GM12878 (cell line): ENCODE measurements at regions not wholly inside any gene's neighbourhood (a gene's known extent, or its start where the extent isn't known, plus 50 kb on each side); places are given as distances from the start of the nearest gene placed in this dataset.

Experiments
- ATAC-seq: fragments of 200-7000 bp; cut with Tn5 transposase; 3 replicates; pipeline ENCODE4 v1.9.1; 2020; ENCODE audit warnings: mild to moderate bottlenecking, moderate library complexity
- BruUV-seq: library from RNA; stranded (reverse); fragments of 400-500 nt; replicated peaks from 2 replicates; lab custom pipeline; 2021; lab: Mats Ljungman, UMichigan
- CTCF ChIA-PET: fragments of 300-600 bp; sonication (Branson Sonifier 250); formaldehyde crosslinking; extraction: SDS; loops from one replicate; lab custom pipeline; 2021; ENCODE audit warnings: inconsistent platforms; lab: Yijun Ruan, JAX
- POLR2A ChIA-PET: fragments of 350-600 bp; formaldehyde crosslinking; extraction: SDS; loops from one replicate; lab custom pipeline; 2021; ENCODE audit warnings: inconsistent platforms; lab: Charles Lee
- RAD21 ChIA-PET: fragments of 300-600 bp; sonication (Branson Sonifier 250); formaldehyde crosslinking; loops from one replicate; lab custom pipeline; 2023; ENCODE audit warnings: antibody characterized with exemption; ENCODE audit not compliant: unreplicated experiment; lab: Charles Lee
- SMC1A ChIA-PET: fragments of 300-600 bp; sonication (Branson Sonifier 250); formaldehyde crosslinking; loops from one replicate; lab custom pipeline; 2023; ENCODE audit not compliant: unreplicated experiment, uncharacterized antibody; lab: Charles Lee
- DNase-seq: peaks from one replicate; pipeline ENCODE4 v3.0.0-alpha.2; 2011; ENCODE audit warnings: low read depth, low spot score
- FAIRE-seq: peaks from 3 replicates; lab custom pipeline; 2011; peaks lifted over from hg19 to GRCh38; lab: Jason Lieb, UNC
- H2AFZ ChIP-seq: 2 replicates; pipeline ENCODE4 v1.6.0; 2011; ENCODE audit warnings: low read depth, low read length, control low read depth; ENCODE audit not compliant: control insufficient read depth
- H3K27ac ChIP-seq: 2 replicates; pipeline ENCODE4 v1.5.1; 2011; ENCODE audit warnings: control low read depth; ENCODE audit not compliant: control insufficient read depth, insufficient read depth
- H3K27me3 ChIP-seq, 2 experiments: replicated peaks in 1 of 2; 2 replicates each; pipeline versions ENCODE4 v1.6.0 to v1.6.1; 2011; ENCODE audit warnings: low read length in 1 of 2; ENCODE audit not compliant: control insufficient read depth in 2 of 2, insufficient read depth in 2 of 2
- H3K36me3 ChIP-seq, 2 experiments: 2 replicates each; pipeline ENCODE4 v1.5.1; 2011; ENCODE audit warnings: low read length in 1 of 2; ENCODE audit not compliant: control insufficient read depth in 2 of 2, insufficient read depth in 2 of 2
- H3K4me1 ChIP-seq: 2 replicates; pipeline ENCODE4 v1.6.1; 2011; ENCODE audit warnings: mild to moderate bottlenecking, low read length, moderate library complexity, mixed read lengths; ENCODE audit not compliant: control insufficient read depth, insufficient read depth
- H3K4me2 ChIP-seq: 2 replicates; pipeline ENCODE4 v1.6.0; 2011; ENCODE audit warnings: control low read depth; ENCODE audit not compliant: control insufficient read depth, insufficient read depth
- H3K4me3 ChIP-seq: fragments of 200-600 bp; sonication (generic); 2 replicates; pipeline ENCODE4 v1.5.1; 2016
- H3K79me2 ChIP-seq: 2 replicates; pipeline ENCODE4 v1.6.0; 2011; ENCODE audit warnings: low read length; ENCODE audit not compliant: control insufficient read depth, insufficient read depth
- H3K9ac ChIP-seq: 2 replicates; pipeline ENCODE4 v1.8.0; 2011; ENCODE audit warnings: low read length, control low read depth, mixed read lengths; ENCODE audit not compliant: control insufficient read depth, insufficient read depth
- H3K9me3 ChIP-seq: replicated peaks from 3 replicates; pipeline ENCODE4 v1.5.1; 2011; ENCODE audit warnings: mild to moderate bottlenecking, low read length; ENCODE audit not compliant: control insufficient read depth, insufficient read depth
- H4K20me1 ChIP-seq: 2 replicates; pipeline ENCODE4 v1.6.0; 2011; ENCODE audit not compliant: control insufficient read depth, insufficient read depth
- BHLHE40 ChIP-seq, 2 experiments: fragments of 450-650 bp in 1 of 2; IDR thresholded peaks; 2 replicates each; pipeline ENCODE4 v1.6.1; 2011 to 2017; ENCODE audit warnings: low read depth in 2 of 2, borderline replicate concordance in 1 of 2, improper control_type of control experiment in 1 of 2, low read length in 1 of 2, mild to moderate bottlenecking in 1 of 2
- CBX3 ChIP-seq: fragments of 200-600 bp; sonication (generic); IDR thresholded peaks from 2 replicates; pipeline ENCODE4 v1.6.1; 2016; ENCODE audit warnings: low read depth, borderline replicate concordance
- CREM ChIP-seq: IDR thresholded peaks from 2 replicates; pipeline ENCODE4 v1.6.1; 2014; ENCODE audit warnings: antibody characterized with exemption, low read depth
- EP300 ChIP-seq, 2 experiments: fragments of 150-350 bp in 1 of 2; IDR thresholded peaks; 2 replicates each; pipeline ENCODE4 v1.6.1; 2011 to 2012; ENCODE audit warnings: low read depth in 2 of 2, low read length in 2 of 2, borderline replicate concordance in 1 of 2, improper control_type of control experiment in 1 of 2, inconsistent platforms in 1 of 2; ENCODE audit not compliant: control insufficient read depth in 1 of 2
- ETV6 ChIP-seq, 2 experiments: fragments of 450-650 bp in 1 of 2; IDR thresholded peaks in 1 of 2; conservative IDR thresholded peaks in 1 of 2; 2 replicates each; pipeline ENCODE4 v1.6.1; 2014; ENCODE audit warnings: antibody characterized with exemption in 1 of 2, borderline replicate concordance in 1 of 2, low read depth in 1 of 2, mild to moderate bottlenecking in 1 of 2, moderate library complexity in 1 of 2
- FOXM1 ChIP-seq: IDR thresholded peaks from 2 replicates; pipeline ENCODE4 v1.6.1; 2012; ENCODE audit warnings: low read depth, mild to moderate bottlenecking, inconsistent platforms, low read length, moderate library complexity
- MTA2 ChIP-seq: fragments of 450-650 bp; IDR thresholded peaks from 2 replicates; pipeline ENCODE4 v1.6.1; 2016; ENCODE audit warnings: low read depth, mild to moderate bottlenecking, moderate library complexity
- POLR2AphosphoS5 ChIP-seq: IDR thresholded peaks from 2 replicates; pipeline ENCODE4 v1.6.1; 2011; ENCODE audit warnings: mild to moderate bottlenecking, low read length, inconsistent platforms
- TARDBP ChIP-seq: IDR thresholded peaks from 2 replicates; pipeline ENCODE4 v1.6.1; 2016; ENCODE audit warnings: borderline replicate concordance
- TCF7 ChIP-seq: IDR thresholded peaks from 2 replicates; pipeline ENCODE4 v1.6.1; 2014; ENCODE audit warnings: antibody characterized with exemption, borderline replicate concordance
- WGBS: methylation state at CpG from one replicate; pipeline ENCODE4 v1.1.6; 2016; ENCODE audit warnings: low lambda C conversion rate; ENCODE audit not compliant: insufficient replicate concordance, insufficient coverage; ENCODE audit errors: missing lambda C conversion rate; 5-methylcytosine and 5-hydroxymethylcytosine counted together
- in situ Hi-C: fragments of 300-500 bp; cut with MboI; formaldehyde crosslinking; loops from 9 replicates; pipeline ENCODE4 v1.14.3; 2018; ENCODE audit warnings: mixed read lengths
- intact Hi-C: fragments of 100-400 bp; cut with micrococcal nuclease; formaldehyde crosslinking; loops from one replicate; pipeline ENCODE4 v1.14.2; 2022; ENCODE audit not compliant: unreplicated experiment
- TF ChIP-seq, protein P1 (sequence below): fragments of 450-650 bp; IDR thresholded peaks from 2 replicates; pipeline ENCODE4 v1.6.1; 2017; ENCODE audit warnings: mild to moderate bottlenecking, moderate library complexity
- TF ChIP-seq, protein P2 (sequence below): fragments of 450-650 bp; formaldehyde crosslinking; IDR thresholded peaks from 2 replicates; pipeline ENCODE4 v1.4.0; 2020; ENCODE audit warnings: mild to moderate bottlenecking, moderate library complexity
- TF ChIP-seq, protein P3 (sequence below): fragments of 450-650 bp; IDR thresholded peaks from 2 replicates; pipeline ENCODE4 v1.6.1; 2016; ENCODE audit warnings: mild to moderate bottlenecking

DNA sequence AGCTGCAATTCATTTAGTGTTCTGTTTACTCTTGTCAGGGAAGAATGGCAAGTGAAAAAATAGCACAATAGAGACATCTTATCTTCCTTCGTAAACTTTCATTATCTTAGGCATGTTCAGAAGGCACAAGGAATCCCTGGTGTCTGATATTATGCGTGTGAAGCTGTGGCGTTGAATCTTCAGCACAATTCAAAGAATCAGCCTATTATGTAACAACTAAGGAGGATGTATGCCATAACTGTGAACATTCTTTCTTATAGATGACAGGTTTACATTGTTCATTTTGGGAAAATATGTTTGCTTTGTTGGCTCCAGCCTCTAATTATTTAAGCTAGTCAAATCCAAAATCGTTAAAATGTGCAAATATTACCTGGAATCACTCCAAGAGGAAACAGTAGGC is 446.1 kb downstream of the ANXA1 start (continued):
- TF ChIP-seq, protein P1, sequence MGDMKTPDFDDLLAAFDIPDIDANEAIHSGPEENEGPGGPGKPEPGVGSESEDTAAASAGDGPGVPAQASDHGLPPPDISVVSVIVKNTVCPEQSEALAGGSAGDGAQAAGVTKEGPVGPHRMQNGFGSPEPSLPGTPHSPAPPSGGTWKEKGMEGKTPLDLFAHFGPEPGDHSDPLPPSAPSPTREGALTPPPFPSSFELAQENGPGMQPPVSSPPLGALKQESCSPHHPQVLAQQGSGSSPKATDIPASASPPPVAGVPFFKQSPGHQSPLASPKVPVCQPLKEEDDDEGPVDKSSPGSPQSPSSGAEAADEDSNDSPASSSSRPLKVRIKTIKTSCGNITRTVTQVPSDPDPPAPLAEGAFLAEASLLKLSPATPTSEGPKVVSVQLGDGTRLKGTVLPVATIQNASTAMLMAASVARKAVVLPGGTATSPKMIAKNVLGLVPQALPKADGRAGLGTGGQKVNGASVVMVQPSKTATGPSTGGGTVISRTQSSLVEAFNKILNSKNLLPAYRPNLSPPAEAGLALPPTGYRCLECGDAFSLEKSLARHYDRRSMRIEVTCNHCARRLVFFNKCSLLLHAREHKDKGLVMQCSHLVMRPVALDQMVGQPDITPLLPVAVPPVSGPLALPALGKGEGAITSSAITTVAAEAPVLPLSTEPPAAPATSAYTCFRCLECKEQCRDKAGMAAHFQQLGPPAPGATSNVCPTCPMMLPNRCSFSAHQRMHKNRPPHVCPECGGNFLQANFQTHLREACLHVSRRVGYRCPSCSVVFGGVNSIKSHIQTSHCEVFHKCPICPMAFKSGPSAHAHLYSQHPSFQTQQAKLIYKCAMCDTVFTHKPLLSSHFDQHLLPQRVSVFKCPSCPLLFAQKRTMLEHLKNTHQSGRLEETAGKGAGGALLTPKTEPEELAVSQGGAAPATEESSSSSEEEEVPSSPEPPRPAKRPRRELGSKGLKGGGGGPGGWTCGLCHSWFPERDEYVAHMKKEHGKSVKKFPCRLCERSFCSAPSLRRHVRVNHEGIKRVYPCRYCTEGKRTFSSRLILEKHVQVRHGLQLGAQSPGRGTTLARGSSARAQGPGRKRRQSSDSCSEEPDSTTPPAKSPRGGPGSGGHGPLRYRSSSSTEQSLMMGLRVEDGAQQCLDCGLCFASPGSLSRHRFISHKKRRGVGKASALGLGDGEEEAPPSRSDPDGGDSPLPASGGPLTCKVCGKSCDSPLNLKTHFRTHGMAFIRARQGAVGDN, result no peak
- TF ChIP-seq FOXM1, result no peak
- TF ChIP-seq, protein P2, sequence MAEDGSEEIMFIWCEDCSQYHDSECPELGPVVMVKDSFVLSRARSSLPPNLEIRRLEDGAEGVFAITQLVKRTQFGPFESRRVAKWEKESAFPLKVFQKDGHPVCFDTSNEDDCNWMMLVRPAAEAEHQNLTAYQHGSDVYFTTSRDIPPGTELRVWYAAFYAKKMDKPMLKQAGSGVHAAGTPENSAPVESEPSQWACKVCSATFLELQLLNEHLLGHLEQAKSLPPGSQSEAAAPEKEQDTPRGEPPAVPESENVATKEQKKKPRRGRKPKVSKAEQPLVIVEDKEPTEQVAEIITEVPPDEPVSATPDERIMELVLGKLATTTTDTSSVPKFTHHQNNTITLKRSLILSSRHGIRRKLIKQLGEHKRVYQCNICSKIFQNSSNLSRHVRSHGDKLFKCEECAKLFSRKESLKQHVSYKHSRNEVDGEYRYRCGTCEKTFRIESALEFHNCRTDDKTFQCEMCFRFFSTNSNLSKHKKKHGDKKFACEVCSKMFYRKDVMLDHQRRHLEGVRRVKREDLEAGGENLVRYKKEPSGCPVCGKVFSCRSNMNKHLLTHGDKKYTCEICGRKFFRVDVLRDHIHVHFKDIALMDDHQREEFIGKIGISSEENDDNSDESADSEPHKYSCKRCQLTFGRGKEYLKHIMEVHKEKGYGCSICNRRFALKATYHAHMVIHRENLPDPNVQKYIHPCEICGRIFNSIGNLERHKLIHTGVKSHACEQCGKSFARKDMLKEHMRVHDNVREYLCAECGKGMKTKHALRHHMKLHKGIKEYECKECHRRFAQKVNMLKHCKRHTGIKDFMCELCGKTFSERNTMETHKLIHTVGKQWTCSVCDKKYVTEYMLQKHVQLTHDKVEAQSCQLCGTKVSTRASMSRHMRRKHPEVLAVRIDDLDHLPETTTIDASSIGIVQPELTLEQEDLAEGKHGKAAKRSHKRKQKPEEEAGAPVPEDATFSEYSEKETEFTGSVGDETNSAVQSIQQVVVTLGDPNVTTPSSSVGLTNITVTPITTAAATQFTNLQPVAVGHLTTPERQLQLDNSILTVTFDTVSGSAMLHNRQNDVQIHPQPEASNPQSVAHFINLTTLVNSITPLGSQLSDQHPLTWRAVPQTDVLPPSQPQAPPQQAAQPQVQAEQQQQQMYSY (CRISPR knock-in tag), result no peak
- TF ChIP-seq TCF7, result no peak

DNA sequence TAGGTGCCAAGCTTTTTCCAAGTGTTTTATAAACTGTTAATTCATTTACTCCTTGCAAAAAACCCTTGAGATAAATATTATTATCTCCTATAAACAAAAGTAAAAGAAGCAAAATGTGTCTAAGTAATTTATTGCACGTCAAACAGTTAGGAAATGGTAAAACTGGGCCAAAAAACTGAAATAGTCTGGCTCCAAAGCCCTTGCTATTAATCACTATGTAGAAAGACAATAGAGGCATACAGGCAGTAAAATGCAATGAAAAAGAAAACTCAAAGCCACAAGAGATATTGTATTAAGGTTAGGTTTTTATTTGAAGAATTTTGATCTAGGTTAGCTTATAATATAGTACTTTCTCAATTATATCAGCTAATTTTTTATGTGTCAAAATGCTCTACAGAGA is 457.7 kb downstream of the ANXA1 start:
- no peaks in the 10 kb centered on the region for H3K4me1 ChIP-seq
- RAD21 ChIA-PET, result no interaction called here
- H3K4me3 ChIP-seq, result no peak overlapping the region
- no peaks in the 10 kb centered on the region for H3K79me2 ChIP-seq
- no peaks in the 10 kb centered on the region for H4K20me1 ChIP-seq
- DNase-seq (no peak), ATAC-seq (no peak), FAIRE-seq (no peak)
- BruUV-seq, result no TSS peak
- SMC1A ChIA-PET, result interaction anchor here (0.9 kb wide), 1 partner anchor 9 kb away, joined by 3 read pairs; no protein-coding TSS in a partner anchor
- H2AFZ ChIP-seq, result no peak overlapping the region
- no peaks in the 10 kb centered on the region for H3K9me3 ChIP-seq
- no peak overlapping the region for H3K27ac ChIP-seq
- no peak overlapping the region for H3K9ac ChIP-seq
- POLR2A ChIA-PET, result no interaction called here
- CTCF ChIA-PET, result no interaction called here
- H3K4me2 ChIP-seq, result no peak overlapping the region
- intact Hi-C loops, result no loop called here
- no peaks in the 10 kb centered on the region for H3K27me3 ChIP-seq
- in situ Hi-C loops, result no loop called here
- H3K36me3 ChIP-seq, result no peaks in the 10 kb centered on the region
- no peak for TF ChIP-seq EP300 (IDR thresholded peaks at IDR 0.05; ENCODE audit: borderline replicate concordance in 1 of 2, control insufficient read depth in 1 of 2, low read depth in 2 of 2, low read length in 2 of 2)
- TF ChIP-seq BHLHE40 (IDR thresholded peaks at IDR 0.05; ENCODE audit: borderline replicate concordance in 1 of 2, low read depth in 2 of 2, low read length in 1 of 2), result no peak
- no peak for TF ChIP-seq CREM
- no peak for TF ChIP-seq TARDBP
- TF ChIP-seq, protein P3, sequence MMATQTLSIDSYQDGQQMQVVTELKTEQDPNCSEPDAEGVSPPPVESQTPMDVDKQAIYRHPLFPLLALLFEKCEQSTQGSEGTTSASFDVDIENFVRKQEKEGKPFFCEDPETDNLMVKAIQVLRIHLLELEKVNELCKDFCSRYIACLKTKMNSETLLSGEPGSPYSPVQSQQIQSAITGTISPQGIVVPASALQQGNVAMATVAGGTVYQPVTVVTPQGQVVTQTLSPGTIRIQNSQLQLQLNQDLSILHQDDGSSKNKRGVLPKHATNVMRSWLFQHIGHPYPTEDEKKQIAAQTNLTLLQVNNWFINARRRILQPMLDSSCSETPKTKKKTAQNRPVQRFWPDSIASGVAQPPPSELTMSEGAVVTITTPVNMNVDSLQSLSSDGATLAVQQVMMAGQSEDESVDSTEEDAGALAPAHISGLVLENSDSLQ, result no peak
- no peak for TF ChIP-seq ETV6 (conservative IDR thresholded peaks at IDR 0.05 in 1 of 2, IDR thresholded peaks at IDR 0.05 in 1 of 2; ENCODE audit: borderline replicate concordance in 1 of 2, low read depth in 1 of 2)
- TF ChIP-seq CBX3, result no peak
- TF ChIP-seq MTA2, result no peak
- no peak for TF ChIP-seq POLR2AphosphoS5
- 0% methylated on average over 1 of the region's 1 CpG for WGBS
